Fibroblast of skin of left quadriceps (primary cell): ENCODE measurements at regions not wholly inside any gene's neighbourhood (a gene's known extent, or its start where the extent isn't known, plus 50 kb on each side); places are given as distances from the start of the nearest gene placed in this dataset.
"Not testable (repeated sequence)": the region's sequence is repeated elsewhere in the genome, so short reads cannot be mapped to it uniquely, and the experiment has no call there.

ENCODE experiments used
- DNase-seq, 2 experiments: peaks; one replicate each; pipeline ENCODE4 v3.0.0-alpha.2; 2013; ENCODE audit warnings: low read depth in 2 of 2

DNA sequence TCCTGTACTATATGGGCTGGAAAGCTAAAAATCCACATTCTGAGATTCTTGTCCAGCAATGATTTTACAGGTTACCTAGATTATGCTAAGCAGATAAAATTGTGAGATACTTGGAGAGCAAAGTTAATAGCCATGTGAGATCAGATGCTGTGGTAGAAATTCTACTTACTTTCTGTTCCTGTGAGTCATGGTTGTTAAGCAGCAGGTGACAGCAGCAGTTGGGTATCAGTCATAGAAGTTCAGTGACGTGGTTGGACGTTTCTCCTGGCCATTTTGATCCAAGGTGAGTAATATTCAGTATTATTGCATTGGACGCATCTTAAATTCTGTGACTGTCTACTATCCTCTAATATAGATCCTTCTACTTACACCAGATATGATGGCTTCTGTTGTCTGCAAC is 524.5 kb downstream of the TMEM38B start:
- no peak for DNase-seq

DNA sequence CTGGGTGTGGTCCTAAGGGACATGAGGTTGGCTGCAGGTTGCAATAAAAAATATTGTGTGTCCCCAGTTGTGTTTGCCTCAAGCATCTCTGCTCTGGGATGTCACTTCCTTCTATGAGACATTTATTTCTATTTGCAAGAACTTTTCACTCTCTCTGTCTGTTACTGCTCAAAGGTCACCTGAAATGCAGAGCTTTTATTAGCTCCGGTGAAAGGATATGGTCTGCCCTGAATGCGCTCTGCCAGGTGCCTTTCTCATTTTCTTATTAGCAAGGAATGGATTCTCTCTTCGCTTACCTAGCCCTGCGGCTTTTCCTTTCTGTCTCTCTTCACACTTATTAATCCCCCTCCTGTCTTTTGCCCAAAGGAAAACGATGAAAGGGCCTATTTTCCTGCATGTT is 526.1 kb downstream of the TMEM38B start:
- no peak for DNase-seq

GRCh38 chr9:106228861-106229260 is 534.5 kb downstream of the TMEM38B start:
- no peak for DNase-seq

GRCh38 chr9:106233116-106233515 is 538.8 kb downstream of the TMEM38B start:
- no peak for DNase-seq

GRCh38 chr9:106260908-106261307 is 566.6 kb downstream of the TMEM38B start:
- DNase-seq: not testable (repeated sequence)

DNA sequence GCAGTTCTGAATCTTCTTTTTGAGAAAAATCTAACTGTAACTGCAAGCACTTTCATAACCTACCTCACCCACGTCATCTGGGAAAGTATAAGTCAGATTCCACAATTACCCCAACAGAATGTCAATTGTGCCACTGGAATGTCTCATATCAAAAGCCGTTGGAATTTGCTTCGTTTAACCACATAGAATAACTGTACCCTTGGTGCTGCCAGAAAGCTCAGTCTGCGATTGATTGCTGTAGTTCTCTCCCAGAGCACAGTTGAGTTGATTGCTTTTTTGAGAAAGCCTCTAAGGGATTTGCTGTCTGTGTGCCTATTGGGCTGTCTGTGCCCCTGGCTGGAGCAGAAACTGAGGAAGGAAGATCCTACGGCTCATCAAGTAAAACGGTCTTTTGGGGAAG is 583.6 kb downstream of the TMEM38B start:
- DNase-seq: peak; percentile 34 to 35

GRCh38 chr9:106283769-106284168 is 579.2 kb upstream of the ZNF462 start:
- no peak for DNase-seq

- no peak for DNase-seq
These were observed 578.7 kb upstream of the ZNF462 start for GRCh38 chr9:106284296-106284695.

- peak; percentile 35 to 38 for DNase-seq
These were observed 576.7 kb upstream of the ZNF462 start for GRCh38 chr9:106286249-106286648.

DNA sequence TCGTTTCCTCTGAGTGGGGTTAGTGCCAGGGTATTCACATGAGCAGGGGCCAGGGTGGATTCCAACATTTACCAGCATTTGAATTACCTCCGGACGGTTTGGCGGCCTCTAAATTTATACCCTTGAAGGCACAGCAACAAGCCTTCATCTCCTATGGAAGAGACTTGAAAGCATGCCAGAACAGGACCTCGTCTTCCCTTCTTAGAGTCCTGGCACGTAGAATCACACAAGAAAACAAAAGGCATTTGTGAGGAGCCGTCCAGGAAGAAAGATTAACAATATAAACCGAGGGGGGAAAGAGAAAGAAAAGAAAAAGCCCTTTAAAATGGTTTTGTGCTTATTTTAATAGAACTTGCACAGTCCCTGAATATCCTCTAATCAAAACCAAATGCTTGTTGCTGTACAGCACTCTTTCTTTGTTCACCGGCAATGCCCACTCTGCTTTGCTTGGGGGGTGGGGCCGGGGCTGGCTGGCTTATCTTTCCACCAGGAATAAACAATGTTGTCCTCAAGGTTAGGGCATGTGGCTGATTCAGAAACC is 575.8 kb upstream of the ZNF462 start:
- peak in 1 of 2 experiments; percentile 19 for DNase-seq

GRCh38 chr9:106287731-106288130 is 575.2 kb upstream of the ZNF462 start:
- DNase-seq: no peak

DNA sequence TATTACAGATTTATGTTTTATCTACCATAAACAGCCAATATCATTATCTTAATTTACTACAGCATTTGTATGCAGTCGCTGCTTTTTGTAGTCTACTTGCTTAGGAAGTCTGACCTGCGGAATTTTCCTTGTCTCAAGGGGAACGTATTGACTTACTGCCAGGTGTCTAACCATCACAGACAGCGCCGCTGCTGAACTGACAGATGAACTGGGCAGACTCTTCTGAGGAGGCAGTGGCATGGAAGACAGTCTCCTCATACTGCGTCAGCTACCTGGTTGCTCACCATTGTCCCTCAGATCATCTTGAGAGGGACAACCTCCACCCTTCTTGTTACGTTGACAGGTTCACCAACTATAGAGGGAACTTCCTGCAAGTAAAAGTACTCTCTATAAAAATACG is 574.3 kb upstream of the ZNF462 start:
- DNase-seq: no peak

GRCh38 chr9:106291786-106292185 is 571.2 kb upstream of the ZNF462 start:
- DNase-seq: peak in 1 of 2 experiments; percentile 27

DNA sequence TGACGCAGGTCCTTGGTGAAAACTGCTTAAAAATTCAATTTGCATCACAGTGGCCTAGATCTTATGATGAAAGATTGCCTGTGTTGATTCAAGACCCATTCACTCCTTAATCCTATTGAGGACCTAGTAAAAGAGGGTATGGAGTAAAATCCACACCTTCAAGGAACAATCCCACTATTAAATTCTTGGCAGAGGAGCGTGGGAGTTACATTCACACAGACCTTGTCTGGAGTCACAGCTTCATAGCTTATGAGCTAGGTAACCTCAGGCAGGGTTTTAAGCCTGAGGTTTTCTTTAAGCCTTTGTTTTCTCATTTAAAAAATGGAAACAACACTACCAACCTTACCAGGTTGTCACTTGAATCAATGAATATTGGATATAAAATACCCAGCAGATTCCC is 566.5 kb upstream of the ZNF462 start:
- no peak for DNase-seq

DNA sequence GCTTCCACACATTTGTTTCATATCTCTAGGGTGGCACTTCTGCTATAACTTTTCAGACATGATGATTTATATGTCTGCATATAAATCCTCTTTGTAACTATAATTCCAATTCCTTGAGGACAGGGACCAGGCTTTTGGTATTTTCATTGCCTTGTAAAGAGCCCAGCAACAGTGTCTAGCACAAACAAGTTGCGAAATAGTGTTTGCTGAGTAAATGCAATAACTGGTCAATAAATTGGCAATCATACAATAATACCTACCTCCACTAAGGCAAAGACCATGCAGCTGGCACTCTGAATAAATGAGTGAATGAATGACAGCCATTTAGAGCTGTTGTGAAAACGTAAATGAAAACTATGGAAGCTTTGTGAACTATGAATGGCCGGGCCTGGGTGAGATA is 564.0 kb upstream of the ZNF462 start:
- DNase-seq: no peak

DNA sequence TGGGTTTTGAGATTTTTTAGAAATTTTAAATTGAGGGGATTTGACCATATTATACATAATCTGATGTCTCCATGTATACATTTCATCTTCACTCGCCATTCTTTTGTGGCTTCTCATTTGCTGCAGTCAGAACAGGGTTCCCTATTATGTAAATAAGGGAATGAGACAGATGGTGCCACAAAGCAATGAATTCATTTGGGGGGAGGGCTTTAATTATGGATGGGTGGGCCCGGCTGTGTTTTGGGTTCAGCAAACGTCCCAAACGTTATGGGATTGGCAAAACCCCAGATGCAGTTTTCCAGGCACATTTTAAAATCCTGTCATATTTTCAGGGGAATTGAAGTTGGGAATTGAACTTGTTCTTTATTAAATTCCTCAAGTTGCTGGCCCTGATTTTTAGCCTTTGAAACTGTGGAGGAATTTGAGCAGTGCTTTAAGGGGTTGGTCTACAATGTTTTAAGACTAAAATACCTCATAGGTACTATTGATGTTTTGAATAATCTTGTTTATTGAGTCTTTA is 558.5 kb upstream of the ZNF462 start:
- DNase-seq: no peak

- no peak for DNase-seq
These were observed 557.4 kb upstream of the ZNF462 start for GRCh38 chr9:106305428-106306133.

- DNase-seq: no peak
These were observed 555.3 kb upstream of the ZNF462 start for GRCh38 chr9:106307670-106308069.

DNA sequence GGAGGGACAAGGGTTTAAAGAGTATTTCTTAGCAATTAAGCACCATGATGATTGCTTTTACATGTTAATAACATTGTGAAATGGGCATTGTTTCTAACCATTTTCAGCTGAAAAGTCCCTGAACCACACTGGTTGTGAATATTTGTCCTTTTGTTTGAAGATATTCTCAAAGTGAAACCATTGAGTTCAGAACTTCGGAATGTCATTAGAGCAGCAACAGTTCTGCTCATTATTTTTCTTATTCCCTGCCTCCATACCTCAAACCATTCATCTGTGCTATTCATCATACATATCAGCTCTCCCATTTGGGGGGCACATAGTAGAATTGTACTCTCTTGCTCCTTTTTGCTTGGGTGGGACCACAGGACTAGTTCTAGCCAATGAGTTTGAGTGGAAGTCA is 553.0 kb upstream of the ZNF462 start:
- no peak for DNase-seq

- no peak for DNase-seq
These were observed 552.2 kb upstream of the ZNF462 start for GRCh38 chr9:106310782-106311181.

DNA sequence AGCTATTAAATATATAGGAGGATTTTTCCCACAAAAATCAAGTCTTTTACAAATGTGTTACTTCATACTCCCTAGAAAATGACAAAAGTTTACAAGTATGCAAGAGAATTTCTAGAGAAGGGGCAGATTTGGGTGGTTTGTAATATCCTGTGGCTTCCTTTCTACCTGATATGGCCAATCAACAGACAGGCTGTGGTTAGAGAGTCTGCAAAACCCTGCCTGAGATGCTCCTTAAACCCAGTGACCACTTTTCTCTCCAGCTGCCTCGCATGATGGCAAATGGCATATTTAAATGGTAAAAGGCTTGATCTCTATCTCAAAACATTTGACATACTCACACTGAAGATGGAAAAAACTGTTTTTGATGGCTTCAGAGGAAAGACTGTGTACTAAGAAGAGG is 550.1 kb upstream of the ZNF462 start:
- DNase-seq: no peak

- DNase-seq: no peak
These were observed 548.5 kb upstream of the ZNF462 start for GRCh38 chr9:106314476-106314875.

DNA sequence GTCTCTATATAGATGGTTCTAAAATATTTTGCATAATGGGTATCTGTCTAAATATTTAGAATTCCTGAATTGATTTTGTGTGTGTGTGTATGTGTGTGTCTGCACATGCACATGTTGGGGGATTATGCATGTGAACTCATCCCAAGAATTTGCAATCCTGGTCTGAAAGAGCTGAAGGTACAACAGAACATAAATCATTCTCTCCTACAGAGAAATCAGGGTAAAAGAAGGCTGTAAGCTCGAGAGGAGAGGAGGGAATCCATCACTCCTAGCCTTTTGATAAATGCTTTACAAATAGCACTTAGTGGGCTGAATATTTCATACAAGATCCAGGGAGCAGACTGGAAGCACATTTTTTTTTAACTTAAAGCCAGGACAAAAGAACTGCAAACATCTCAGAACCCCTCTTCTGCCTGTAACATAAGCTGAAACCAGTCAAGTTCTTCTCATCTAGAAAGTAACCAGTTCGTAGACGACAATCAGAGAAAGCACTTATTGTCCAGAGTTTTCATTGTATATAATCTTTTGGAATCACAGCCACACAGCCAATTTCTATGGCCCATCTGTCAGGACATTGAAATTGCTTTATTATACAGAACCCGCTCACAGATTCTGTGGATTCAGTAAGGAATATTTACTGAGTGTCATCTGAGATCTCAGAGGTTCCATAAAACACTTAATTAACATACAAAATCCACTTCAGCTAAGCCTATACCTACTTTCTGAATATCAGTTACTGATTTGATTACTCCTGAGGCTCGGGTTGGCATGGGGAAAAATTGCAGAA is 541.4 kb upstream of the ZNF462 start:
- DNase-seq: no peak
